Astrocyte of the cerebellum (primary cell): ENCODE measurements at regions not wholly inside any gene's neighbourhood (a gene's known extent, or its start where the extent isn't known, plus 50 kb on each side); places are given as distances from the start of the nearest gene placed in this dataset.

ENCODE experiments used
- DNase-seq: peaks from one replicate; pipeline ENCODE4 v3.0.0-alpha.2; 2011; ENCODE audit warnings: low read depth
- H3K4me3 ChIP-seq: 2 replicates; pipeline ENCODE4 v1.5.1; 2011; ENCODE audit warnings: mild to moderate bottlenecking, low read depth, low read length, moderate library complexity
- CTCF ChIP-seq: IDR thresholded peaks from 2 replicates; pipeline ENCODE4 v1.5.1; 2012; ENCODE audit warnings: low read length, low read depth, moderate library complexity, mild to moderate bottlenecking; ENCODE audit errors: missing control alignments
- in situ Hi-C: cut with HindIII; loops from 2 replicates; pipeline ENCODE4 v1.10.0; 2017; ENCODE audit warnings: low sequenced_read_pairs

- no peak for TF ChIP-seq CTCF
- no peak for DNase-seq
- in situ Hi-C loops = no loop called here
- H3K4me3 ChIP-seq = no peak overlapping the region
These were observed 251.7 kb downstream of the TSN start for GRCh38 chr2:122007126-122007525.

- H3K4me3 ChIP-seq = no peak overlapping the region
- in situ Hi-C loops = no loop called here
- DNase-seq = no peak
- TF ChIP-seq CTCF = no peak
These were observed 252.1 kb downstream of the TSN start for GRCh38 chr2:122007577-122007976.

GRCh38 chr2:122009561-122009960, 254.1 kb downstream of the TSN start:
- TF ChIP-seq CTCF = no peak
- no peak for DNase-seq
- in situ Hi-C loops = no loop called here
- H3K4me3 ChIP-seq = no peak overlapping the region

- H3K4me3 ChIP-seq = no peak overlapping the region
- in situ Hi-C loops = no loop called here
- no peak for TF ChIP-seq CTCF
- no peak for DNase-seq
These were observed 256.2 kb downstream of the TSN start for GRCh38 chr2:122011493-122012270.

- no peak for TF ChIP-seq CTCF
- in situ Hi-C loops = no loop called here
- H3K4me3 ChIP-seq = no peak overlapping the region
- DNase-seq = no peak
These were observed 263.3 kb downstream of the TSN start for GRCh38 chr2:122018736-122019135.

GRCh38 chr2:122019724-122020123, 264.3 kb downstream of the TSN start:
- TF ChIP-seq CTCF = no peak
- no peak for DNase-seq
- no peak overlapping the region for H3K4me3 ChIP-seq
- in situ Hi-C loops = no loop called here

- no peak for DNase-seq
- in situ Hi-C loops = no loop called here
- H3K4me3 ChIP-seq = no peak overlapping the region
- TF ChIP-seq CTCF = no peak
These were observed 264.9 kb downstream of the TSN start for GRCh38 chr2:122020377-122020776.
